ENCODE measurements at regions not wholly inside any gene's neighbourhood (a gene's known extent, or its start where the extent isn't known, plus 50 kb on each side); places are given as distances from the start of the nearest gene placed in this dataset.
"Not testable (repeated sequence)": the region's sequence is repeated elsewhere in the genome, so short reads cannot be mapped to it uniquely, and the experiment has no call there.

DNA sequence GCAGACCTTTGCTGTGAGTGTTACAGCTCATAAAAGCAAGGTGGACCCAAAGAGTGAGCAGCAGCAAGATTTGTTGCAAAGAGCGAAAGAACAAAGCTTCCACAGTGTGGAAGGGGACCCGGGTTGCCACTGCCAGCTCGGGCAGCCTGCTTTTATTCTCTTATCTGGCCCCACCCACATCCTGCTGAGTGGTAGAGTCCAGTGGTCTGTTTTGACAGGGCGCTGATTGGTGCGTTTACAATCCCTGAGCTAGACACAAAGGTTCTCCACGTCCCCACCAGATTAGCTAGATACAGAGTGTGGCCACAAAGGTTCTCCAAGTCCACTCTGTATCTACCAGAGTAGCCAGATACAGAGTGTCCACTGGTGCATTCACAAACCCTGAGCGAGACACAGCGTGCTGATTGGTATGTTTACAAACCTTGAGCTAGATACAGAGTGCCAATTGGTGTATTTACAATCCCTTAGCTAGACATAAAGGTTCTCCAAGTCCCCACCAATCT is 86.2 kb upstream of the C15orf39 start:
- TF ChIP-seq, protein P1, sequence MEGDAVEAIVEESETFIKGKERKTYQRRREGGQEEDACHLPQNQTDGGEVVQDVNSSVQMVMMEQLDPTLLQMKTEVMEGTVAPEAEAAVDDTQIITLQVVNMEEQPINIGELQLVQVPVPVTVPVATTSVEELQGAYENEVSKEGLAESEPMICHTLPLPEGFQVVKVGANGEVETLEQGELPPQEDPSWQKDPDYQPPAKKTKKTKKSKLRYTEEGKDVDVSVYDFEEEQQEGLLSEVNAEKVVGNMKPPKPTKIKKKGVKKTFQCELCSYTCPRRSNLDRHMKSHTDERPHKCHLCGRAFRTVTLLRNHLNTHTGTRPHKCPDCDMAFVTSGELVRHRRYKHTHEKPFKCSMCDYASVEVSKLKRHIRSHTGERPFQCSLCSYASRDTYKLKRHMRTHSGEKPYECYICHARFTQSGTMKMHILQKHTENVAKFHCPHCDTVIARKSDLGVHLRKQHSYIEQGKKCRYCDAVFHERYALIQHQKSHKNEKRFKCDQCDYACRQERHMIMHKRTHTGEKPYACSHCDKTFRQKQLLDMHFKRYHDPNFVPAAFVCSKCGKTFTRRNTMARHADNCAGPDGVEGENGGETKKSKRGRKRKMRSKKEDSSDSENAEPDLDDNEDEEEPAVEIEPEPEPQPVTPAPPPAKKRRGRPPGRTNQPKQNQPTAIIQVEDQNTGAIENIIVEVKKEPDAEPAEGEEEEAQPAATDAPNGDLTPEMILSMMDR (IDR thresholded peaks at IDR 0.05) = not testable (repeated sequence)
- TF ChIP-seq POLR2A (IDR thresholded peaks at IDR 0.05) = not testable (repeated sequence)

Measured in thyroid gland (tissue), 4 donors.